ENCODE measurements at regions not wholly inside any gene's neighbourhood (a gene's known extent, or its start where the extent isn't known, plus 50 kb on each side); places are given as distances from the start of the nearest gene placed in this dataset.
"Not testable (repeated sequence)": the region's sequence is repeated elsewhere in the genome, so short reads cannot be mapped to it uniquely, and the experiment has no call there.

DNA sequence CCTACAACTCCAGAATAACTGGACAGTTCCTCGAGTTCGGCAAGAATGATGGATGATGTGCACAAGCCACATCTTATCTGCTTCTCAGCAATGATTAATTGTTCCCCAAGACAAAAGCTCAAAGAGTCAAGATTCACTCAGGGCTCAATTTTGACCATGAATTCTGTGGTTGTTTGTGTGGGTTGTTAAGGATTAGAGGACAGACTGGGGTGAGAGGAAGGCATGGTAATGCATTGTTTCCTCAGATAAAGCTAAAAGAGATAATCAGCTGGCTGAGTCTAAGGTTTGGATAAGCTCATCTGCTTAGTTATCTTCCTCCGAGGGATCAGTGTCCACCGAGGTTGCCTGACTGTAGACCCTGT lies 161.0 kb downstream of the CPEB2 start:
- DNase-seq, result no peak

DNA sequence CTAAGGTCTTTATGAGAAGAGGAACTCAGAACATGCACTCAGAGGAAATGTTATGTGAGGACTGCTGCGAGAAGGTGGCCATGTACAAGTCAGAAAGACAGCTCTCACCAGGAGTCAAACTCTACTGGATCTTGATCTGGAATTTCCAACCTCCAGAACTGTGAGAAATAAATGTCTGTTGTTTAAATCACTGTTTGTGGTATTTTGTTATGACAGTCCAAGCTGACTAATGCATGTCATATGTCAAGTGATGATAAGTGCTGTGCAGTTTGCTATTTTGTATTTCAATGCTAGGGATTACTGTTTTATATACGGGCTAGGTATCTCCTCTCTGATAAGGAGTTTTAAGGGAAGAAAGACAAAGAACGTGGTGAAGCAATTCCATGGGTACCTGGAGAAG lies 162.3 kb downstream of the CPEB2 start:
- no peak for DNase-seq

DNA sequence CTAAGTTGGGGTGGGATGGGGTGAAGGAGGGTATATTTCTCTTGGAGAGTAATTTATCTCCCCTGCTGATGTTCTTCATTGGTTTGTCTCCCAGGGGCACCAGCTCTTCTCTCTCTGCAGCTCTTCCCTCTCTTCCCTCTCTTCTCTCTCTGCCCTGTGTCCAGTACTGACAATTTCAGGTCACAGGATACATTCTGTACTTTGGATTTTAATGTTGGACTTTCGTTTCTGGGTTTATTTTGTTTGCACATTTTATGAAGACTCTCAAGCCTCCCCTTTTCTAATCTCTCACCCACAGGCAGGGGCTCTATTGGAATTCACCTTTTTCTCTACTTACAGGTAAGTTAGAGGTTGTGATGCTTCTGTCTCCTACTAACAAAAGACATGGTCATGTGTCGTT lies 165.5 kb downstream of the CPEB2 start:
- DNase-seq, result no peak

DNA sequence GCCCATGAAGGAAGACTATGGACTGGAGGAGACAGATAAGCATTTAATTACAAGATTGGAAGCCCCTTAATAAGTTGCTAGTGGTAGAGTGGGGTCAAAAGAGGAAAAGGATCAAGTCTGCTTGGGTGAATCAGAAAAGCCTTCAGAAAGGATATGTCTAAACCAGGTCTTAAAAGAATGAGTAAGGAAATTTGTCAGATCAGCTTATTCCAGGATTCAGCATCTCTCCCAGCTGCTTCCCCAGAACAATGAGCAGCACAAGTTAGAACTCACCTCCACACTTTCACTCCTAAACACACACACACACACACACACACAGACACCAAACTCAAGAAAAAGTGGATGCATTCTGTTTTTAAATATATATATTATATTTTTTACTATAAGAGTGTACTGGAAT lies 166.5 kb downstream of the CPEB2 start:
- no peak for DNase-seq

DNA sequence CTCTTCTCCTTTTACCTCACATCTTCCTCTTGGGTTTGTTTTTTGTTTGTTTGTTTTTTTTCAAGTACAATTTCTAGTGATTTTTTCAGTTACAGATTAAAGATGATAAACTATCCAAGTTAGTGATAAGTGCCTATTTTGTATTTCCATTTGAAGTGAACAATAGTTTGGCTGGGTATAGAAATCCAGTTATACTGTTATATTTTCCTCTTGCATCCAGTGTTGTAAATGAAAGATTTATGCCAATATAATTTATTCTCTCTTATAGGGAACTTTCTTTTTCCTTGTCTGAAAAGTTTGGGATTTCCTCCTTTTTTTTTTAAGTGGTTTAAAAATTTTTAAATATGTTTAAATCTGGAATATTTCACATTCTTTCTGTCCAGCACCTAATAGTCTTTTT lies 169.4 kb downstream of the CPEB2 start:
- no peak for DNase-seq

DNA sequence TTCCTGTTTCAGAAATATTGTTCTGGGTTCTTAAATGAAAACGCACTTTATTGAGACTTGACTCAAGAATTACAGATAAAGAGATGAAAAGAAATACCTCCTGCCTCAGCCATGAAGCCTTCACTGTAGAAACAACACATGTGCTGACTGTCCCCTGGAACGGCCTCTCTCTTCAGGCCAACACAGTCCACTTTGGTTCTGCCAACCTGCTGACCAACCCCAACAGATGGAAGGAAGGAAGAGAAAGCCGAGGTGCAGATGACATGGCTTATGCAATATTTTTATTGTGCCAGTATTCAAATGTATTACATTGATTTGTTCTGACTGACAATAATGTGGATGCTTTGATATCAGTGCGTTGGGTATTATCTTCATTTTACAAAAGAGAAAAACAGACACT lies 171.0 kb downstream of the CPEB2 start:
- peak in 1 of 14 donors; percentile 86 for DNase-seq

DNA sequence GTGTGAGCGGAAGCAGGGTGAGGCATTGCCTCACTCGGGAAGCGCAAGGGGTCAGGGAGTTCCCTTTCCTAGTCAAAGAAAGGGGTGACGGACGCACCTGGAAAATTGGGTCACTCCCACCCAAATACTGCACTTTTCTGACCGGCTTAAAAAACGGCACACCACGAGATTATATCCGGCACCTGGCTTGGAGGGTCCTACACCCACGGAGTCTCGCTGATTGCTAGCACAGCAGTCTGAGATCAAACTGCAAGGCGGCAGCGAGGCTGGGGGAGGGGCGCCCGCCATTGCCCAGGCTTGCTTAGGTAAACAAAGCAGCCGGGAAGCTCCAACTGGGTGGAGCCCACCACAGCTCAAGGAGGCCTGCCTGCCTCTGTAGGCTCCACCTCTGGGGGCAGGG lies 171.9 kb downstream of the CPEB2 start:
- not testable (repeated sequence) for DNase-seq

DNA sequence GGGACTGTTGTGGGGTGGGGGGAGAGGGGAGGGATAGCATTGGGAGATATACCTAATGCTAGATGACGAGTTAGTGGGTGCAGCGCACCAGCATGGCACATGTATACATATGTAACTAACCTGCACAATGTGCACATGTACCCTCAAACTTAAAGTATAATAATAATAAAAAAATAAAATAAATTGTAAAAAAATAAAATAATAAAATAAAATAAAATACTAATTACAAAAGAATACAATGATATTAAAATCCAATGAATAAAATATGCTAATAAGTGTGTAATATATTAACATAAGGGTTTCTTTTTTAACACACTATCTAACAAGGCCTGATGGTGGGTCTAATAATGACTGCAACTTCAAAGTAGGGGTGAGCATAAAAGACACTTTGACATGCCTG lies 177.6 kb downstream of the CPEB2 start:
- DNase-seq, result not testable (repeated sequence)

DNA sequence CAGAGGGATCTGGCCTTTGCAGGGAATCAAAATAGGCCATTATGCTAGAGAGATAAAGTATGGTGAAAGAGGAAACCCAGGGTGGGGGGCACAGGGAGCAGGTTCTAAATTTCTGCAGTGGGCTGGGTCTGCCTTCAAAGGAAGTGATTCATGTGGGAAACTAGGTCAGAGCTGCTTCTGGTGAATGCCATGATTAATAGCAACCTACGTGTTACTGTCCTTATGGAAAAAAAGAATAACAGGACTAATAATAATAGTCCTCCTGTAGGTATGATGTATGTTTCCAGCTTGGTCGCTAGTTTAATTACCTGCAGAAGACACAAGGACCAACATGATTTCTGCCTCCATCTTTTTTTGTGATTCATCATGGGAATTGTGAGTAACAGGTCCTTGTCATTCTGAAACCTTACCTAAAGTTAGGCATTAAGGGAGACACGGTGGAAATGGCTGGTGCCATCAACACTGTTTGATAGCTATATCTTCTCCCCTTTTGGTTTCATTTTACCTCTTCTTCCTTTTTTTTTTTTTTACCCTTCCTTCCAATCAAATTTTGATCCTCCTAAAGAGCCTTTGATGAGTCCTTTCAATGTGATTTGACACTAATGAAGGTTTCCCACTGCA lies 180.4 kb downstream of the CPEB2 start:
- no peak for DNase-seq

DNA sequence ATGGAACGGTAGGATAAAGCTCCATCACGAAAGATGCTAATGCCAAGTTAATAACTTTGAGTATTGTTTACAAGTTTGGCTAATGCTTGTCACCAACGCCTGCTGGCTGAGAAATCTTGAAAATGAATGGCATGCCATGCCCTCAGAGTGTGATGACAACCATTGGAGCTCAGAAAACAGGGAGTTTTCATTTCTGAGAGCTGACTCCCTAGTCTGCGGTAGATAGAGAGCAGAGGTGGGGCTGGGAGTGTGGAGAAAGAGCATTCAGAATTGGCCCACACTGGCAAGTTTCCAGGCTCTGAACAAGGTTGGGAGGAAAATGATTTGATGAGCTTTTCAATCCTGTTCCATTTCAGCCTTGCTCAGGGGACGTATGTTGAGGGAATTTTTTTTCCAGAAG lies 183.9 kb downstream of the CPEB2 start:
- no peak for DNase-seq

DNA sequence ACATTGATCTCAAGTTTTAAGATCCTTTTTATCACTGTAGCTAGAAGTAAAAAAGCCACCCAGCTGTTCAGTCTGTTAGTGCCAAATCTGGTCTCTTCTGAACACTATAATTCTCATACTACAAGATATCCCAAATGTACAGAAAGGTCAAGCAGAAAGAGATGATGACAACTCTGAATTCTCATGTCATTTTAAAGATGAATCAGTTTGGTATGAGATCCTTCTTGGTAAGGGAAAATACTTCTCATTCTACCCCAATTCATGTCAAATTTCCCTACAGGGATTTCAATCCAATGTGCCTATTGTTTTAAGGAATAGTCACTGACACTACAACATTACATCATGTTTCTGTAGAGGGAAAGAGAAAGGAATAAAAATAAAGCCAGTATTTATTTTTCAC lies 184.5 kb downstream of the CPEB2 start:
- no peak for DNase-seq

DNA sequence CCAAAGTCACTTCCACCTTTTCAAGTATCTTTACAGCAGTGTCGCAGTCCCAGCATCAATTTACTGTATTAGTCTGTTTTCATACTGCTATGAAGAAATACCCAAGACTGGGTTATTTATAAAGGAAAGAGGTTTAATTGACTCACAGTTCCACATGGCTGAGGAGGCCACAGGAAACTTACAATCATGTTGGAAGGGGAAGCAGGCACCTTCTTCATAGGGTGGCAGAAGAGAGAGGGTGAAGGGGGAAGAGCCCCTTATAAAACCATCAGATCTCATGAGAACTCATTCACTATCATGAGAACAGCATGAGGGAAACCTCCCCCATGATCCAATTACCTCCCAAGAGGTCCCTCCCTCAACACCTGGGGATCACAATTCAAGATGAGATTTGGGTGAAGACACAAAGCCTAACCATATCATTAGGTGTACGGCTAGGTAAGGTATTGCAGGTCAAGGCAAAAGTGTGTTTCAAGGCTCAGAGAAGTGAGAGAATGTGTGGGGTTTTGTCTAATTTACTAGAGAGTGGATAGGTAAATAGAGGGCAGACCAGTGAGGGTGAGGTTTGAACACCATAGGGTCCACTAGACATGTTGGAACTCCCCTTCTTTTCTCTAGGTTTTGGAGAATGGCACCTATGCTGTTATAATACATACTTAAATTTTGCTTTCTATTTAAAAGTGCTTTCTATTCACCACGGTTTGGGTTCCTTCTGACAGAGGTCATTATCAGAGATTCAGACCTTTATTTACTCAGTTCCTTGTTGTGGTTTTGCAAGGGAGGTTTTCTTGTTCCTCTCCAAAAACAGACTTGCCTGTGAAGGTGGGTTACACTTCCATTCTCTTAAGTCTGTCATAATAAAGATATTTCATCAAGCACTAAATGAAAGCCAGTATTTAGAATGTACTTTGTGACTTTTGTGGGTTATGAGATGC lies 186.6 kb downstream of the CPEB2 start:
- DNase-seq, result no peak

DNA sequence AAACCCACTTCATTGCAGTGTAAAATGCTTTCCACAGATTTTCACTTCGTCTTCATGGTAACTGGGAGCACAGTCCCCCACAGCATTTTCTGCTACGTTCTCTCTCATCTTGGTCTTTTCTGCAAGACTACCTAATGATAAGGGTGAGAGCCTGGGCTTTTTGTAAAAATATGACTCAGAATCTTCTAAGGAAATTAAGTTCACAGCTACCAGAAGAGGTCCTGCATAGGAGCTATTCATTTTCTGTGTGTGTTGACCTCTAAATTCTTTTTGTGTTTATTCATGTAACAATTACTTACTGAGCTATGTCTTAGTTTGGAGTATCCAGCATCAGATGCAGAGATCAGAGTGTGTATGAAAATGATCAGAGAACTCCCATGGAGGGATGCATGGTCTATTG lies 192.2 kb downstream of the CPEB2 start:
- no peak for DNase-seq

DNA sequence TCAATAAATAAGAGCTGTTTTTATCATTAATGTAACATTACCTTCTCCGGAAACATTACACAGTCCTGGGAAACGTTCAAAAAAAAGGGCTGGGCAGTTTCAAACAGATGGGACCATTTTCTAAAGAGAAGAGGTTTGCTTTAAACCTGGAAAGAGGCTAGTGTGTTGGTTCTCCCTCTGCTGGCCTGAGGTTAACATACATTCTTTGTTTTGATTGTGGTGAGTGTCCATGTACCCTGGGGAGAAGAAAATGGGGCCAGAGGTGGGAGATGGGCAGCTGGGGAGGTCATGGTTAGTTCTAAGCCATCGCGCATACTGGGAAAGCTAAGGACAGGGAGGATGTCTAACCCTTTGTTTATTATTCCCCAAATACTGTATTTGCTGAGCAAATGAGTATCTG lies 194.7 kb downstream of the CPEB2 start:
- peak in 1 of 14 donors; percentile 12 for DNase-seq

DNA sequence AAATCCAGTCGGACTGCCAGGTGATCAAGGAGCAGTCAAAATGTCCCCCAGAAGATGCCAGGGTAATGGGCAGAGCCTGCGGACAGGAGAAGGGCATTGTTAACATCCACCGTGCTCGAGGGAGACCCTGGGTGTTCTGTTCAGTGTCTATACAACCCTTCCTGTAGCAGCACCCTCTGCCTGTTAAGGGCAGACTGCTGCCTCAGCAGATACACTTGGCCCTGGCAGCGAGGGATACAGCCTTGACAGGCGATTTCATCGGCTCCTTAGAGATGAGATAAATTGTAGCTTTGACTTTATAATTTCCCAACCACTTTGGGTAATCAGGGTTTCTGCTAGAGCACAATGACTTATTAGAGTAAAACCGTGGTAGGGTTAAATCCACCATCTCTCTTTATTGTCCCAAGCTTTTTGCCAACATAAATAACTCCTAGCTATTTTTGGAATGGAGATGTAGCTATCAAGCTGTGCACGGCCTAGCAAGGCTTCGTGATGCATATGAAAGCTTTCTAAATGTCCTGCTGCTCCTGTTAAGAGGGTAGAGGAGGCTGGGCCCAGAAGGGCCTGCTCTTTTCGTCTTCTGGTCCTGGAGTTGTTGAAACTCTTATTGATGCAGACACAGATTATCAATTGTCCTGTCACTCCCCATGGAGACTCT lies 195.9 kb downstream of the CPEB2 start:
- peak in 1 of 14 donors; percentile 76 for DNase-seq

DNA sequence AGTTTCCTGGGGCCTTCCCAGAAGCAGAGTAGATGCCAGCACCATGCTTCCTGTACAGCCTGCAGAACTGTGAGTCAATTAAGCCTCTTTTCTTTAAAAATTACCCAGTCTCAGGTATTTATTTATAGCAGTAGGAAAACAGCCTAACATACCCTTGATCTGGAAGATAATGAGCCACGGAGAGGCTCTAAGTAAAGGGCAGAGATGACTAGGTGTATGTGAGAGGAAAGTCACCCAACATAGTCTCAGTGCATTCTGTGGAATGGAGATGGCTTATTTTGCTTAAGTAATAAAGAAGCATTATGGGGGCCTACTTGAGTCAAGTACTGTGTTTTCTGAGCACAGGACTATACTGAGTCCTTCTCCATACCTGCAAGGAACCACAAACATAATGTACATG lies 199.5 kb downstream of the CPEB2 start:
- no peak for DNase-seq

DNA sequence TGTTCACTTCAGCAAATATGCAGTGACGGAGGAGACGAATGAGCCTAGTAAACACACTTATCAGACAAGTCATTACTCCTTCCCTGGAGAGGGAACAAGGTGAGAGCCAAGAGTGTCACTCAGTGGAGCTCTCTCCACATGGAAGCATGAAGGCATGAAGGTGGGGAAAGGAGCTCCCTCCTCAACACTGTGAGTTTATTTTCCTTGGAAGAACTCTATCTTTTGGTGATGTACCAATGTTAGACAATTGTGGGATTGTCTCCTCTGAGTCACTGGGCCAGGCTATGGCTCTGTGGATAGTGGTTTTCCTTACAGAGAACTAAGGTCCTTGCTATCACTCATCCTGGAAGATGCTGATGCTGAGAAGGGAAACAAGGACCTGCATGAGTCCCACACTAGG lies 200.2 kb downstream of the CPEB2 start:
- DNase-seq, result no peak

DNA sequence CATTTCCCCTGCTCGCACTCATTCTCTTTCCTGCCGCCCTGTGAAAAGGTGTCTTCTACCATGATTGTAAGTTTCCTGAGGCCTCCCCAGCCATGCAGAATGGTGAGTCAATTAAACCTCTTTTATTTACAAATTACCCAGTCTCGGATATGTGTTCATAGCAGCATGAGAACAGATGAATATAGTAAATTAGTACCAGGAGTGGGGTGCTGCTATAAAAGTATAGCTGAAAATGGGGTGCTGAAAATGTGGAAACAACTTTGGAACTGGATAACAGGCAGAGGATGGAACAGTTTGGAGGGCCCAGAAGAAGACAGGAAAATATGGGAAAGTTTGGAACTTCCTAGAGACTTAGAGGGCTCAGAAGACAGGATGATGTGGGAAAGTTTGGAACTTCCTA lies 204.2 kb downstream of the CPEB2 start:
- not testable (repeated sequence) for DNase-seq

DNA sequence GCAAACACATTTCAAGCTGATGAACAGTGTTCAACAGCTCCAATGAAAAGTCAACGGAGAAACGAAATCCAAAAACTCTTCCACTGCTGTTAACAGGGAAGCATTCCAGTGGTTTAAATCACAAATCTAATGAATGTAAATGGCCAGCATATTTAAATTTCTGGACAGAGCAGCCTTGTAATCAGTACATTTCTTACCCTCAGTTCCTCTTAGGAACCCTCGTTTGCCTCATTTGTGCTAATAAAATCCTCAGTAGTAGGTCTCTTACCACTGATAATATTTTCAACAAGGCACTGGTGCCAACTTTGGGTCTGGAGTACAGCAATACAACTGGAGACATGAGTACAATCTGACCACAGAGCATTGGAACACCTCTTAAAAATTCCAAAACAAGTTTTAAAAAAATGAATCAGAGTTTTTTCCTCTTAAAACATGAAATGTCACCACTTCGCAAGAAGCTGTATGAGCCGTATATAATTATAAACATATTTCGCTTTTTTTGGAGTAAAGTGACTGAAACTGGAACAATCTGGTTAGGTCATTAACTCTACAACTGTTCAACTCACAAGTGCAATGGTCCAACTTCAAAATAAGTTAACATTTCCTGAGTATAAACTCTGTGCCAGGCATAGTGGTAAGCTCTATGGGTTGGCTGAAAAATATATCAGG lies 211.2 kb downstream of the CPEB2 start:
- DNase-seq, result no peak

DNA sequence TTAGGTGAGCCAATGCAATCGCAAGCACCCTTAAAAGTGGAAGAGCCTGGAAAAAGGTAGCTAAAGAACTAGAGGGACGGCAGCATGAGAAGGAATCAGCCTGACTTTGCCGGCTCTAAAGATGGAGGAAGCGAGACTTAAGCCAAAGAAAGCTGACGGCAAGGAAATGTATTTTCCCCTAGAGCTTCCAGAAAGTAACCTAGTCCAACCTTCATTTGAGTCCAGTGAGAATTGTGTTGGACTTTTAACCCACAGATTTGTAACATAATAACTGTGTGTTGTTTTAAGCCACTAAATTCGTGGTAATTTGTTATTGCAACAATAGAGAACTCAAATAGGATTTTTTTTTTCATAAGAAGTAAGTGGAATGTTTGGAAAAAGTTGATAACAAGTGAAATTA lies 212.7 kb upstream of the C1QTNF7 start:
- DNase-seq, result no peak

DNA sequence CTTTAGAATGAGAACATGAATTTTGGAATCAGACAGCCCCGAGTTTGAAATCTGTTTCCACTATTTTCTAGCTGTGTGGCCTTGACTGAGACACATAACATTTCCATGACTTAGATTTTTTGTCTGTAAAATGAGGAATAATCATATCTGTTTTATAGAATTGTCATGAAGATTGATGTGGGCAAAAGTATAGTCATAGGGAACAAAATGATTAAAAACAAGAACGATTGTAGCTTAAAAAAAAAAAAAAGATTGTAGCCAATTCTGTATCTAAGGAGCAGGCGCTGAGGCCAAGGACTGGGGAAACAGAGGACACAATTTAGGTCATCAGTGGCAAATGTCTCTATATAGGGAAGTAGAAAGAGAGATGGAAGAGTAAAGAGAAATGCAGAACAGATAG lies 201.6 kb upstream of the C1QTNF7 start:
- no peak for DNase-seq

DNA sequence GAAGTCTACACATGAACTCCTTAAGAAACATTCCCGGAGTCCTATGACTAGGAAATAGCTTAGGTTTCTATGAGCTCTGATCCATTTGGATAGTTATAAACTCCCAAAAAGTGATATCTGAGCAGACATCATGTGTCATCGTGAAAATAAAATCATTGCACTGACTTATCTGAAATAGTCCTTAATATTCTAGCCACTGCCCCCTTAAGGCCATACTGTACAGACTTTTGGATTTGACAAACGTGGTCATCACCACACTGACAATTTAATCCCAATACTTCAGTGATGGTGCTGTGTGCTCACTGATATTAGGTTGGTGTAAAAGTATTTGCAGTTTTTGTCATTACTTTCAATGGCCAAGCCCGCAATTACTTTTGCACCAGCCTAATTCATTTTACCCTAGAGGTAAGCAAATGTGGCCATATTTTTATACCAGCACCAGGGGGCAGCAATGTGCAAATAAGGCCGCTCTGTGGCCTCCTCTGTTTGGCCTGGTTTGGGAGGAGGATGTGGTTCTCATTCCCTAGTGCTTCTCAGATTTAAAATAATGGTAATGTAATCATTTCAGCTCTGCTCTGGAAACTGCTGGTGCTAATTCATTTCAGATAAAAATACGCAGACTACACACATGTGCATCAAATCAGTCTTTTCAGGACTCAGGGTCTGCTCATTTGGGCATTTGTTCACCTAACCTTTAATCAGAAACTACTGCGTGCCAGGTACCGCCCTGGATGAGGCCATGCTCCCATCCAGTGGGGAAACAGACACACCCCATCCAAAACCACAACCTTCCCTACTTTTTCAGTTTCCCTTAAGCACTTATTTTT lies 196.4 kb upstream of the C1QTNF7 start:
- peak in 12 of 14 donors; percentile 11 to 72 (median 35) for DNase-seq

All from C1 segment of cervical spinal cord (tissue), 14 donors.